GM12873 (cell line): ENCODE measurements at regions not wholly inside any gene's neighbourhood (a gene's known extent, or its start where the extent isn't known, plus 50 kb on each side); places are given as distances from the start of the nearest gene placed in this dataset.

Experiments
- TF ChIP-seq, protein P1 (sequence below): IDR thresholded peaks from 2 replicates; pipeline ENCODE4 v1.5.1; 2012; ENCODE audit warnings: low read depth, mild to moderate bottlenecking, moderate library complexity, low read length, control low read depth; ENCODE audit not compliant: insufficient read depth; ENCODE audit errors: missing control alignments

DNA sequence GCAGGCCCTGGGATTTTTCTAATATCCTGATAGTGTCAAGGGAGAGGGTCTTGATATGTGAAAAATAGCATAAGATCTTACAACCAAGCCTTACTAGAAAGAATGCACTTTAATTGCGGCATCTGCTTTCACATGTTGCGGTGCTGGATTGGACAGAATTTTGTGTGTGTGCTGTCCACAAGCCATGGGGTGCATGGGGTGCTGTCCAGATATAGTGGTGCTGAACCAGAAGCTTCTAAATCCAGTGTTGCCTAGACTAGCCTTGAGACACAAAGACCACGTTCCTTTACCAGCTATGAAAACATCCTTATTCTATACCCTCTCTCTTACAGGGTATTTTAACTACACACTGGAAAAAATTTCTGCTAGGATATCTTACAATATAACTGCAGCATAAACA, 244.0 kb downstream of the TMEM114 start:
- TF ChIP-seq, protein P1, sequence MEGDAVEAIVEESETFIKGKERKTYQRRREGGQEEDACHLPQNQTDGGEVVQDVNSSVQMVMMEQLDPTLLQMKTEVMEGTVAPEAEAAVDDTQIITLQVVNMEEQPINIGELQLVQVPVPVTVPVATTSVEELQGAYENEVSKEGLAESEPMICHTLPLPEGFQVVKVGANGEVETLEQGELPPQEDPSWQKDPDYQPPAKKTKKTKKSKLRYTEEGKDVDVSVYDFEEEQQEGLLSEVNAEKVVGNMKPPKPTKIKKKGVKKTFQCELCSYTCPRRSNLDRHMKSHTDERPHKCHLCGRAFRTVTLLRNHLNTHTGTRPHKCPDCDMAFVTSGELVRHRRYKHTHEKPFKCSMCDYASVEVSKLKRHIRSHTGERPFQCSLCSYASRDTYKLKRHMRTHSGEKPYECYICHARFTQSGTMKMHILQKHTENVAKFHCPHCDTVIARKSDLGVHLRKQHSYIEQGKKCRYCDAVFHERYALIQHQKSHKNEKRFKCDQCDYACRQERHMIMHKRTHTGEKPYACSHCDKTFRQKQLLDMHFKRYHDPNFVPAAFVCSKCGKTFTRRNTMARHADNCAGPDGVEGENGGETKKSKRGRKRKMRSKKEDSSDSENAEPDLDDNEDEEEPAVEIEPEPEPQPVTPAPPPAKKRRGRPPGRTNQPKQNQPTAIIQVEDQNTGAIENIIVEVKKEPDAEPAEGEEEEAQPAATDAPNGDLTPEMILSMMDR: no peak

GRCh38 chr16:8342276-8342675, 248.0 kb downstream of the TMEM114 start:
- TF ChIP-seq, protein P1: no peak

GRCh38 chr16:8330761-8331160, 259.6 kb downstream of the TMEM114 start:
- TF ChIP-seq, protein P1: no peak

GRCh38 chr16:8326232-8326631, 264.1 kb downstream of the TMEM114 start:
- TF ChIP-seq, protein P1: no peak

DNA sequence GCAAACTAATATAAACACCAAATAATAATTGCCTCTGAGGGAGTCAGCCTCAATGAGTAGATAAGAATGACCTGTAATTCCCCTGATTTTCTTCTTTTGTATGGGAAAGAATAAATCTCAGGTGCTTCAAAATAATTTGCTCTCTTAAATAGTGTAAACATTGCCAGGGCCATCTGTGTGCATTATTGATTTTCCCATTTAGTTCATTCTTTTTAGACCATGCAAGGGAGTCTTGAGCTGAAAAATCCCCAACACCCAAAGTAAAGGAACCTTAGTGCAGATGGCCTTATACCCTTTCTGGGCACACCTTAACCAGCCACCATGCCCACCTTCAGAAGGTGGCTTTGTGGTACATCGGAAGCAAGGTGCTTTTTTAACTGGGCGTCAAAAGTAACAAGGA, 267.2 kb downstream of the TMEM114 start:
- TF ChIP-seq, protein P1: no peak

DNA sequence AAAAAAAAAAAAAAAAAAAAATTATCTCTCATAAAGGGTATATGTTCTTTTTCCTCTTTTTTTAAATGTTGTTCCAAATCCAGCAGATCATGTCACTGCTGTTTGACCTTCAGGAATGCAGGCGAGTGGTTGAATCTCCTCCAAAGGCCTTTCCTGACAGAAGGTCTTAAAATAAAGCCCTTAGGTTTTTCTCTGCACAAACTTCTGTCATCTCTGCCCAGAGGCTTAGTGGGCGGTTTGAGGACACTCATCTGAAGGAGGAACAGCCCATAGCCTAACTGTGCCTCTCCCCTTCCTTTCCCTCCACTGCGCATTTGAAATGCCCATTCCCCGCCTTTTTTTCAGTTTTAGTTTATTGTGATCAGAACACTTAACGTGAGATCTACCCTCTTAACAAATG, 270.2 kb downstream of the TMEM114 start:
- TF ChIP-seq, protein P1: no peak

DNA sequence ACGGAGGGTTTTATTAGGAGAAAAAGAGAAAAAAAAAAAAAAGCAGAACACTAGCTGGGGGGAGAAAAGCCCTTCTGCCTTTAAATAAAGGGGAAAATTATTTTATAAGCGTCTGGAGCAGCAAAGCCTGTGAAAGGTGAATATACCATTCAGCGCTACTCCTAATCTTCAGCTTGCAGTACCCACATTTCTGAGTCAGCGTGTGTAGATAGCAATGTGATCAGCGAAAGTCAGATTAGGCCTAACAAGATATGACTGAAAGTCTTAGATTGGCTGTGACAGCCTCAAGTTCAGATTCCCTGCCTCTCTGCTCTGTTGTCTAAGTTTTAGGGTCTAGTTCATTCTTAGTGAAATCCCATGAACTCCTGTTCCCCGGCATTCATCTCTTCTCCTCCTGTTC, 279.5 kb downstream of the TMEM114 start:
- TF ChIP-seq, protein P1: no peak

GRCh38 chr16:8310323-8310722, 280.0 kb downstream of the TMEM114 start:
- TF ChIP-seq, protein P1: no peak
